Left cardiac atrium (tissue), 4 donors: ENCODE measurements at regions not wholly inside any gene's neighbourhood (a gene's known extent, or its start where the extent isn't known, plus 50 kb on each side); places are given as distances from the start of the nearest gene placed in this dataset.

ENCODE experiments used
- ATAC-seq, 2 donors: fragments of 200-7000 bp; cut with Tn5 transposase; one replicate each; pipeline ENCODE4 v1.9.1; 2020; ENCODE audit warnings: mild to moderate bottlenecking in 2 of 2, moderate library complexity in 2 of 2
- DNase-seq: peaks from one replicate; pipeline ENCODE4 v3.0.0-alpha.2; 2020
- intact Hi-C, 2 donors: fragments of 100-400 bp; cut with DNase I; formaldehyde crosslinking; loops; one replicate each; pipeline versions ENCODE4 v1.14.1 to v1.15.1; 2022 to 2023
- donor health status: DM: no; HTN: yes; CAD: no.
- donor health status: DM: no; HTN: yes; CAD: no; lungs with severe emphysema.
- donor health status: DM: yes; HTN: yes; CAD: no.
- donor health status: Dilated cardiomyopathy.

- ATAC-seq (no peak), DNase-seq (no peak)
- intact Hi-C loops: no loop called here
These were observed 58.6 kb upstream of the UGT8 start for GRCh38 chr4:114539985-114540384.

GRCh38 chr4:114547340-114548134 lies 51.1 kb upstream of the UGT8 start:
- ATAC-seq: no peak
- intact Hi-C loops: no loop called here

More at GRCh38 chr4:114547340-114548134, 51.1 kb upstream of the UGT8 start:
- no peak for DNase-seq
